GM23338 (cell line): ENCODE measurements at regions not wholly inside any gene's neighbourhood (a gene's known extent, or its start where the extent isn't known, plus 50 kb on each side); places are given as distances from the start of the nearest gene placed in this dataset.

Experiments
- ATAC-seq: fragments of 200-7000 bp; cut with Tn5 transposase; 3 replicates; pipeline ENCODE4 v1.9.1; 2020
- DNase-seq: peaks from one replicate; pipeline ENCODE4 v3.0.0-alpha.2; 2015; ENCODE audit warnings: low spot score
- H2AFZ ChIP-seq: fragments of 200-600 bp; sonication (generic); 2 replicates; pipeline ENCODE4 v1.8.0; 2016; ENCODE audit warnings: antibody characterized with exemption, mild to moderate bottlenecking, moderate library complexity
- H3F3A ChIP-seq: fragments of 200-600 bp; sonication (generic); replicated peaks from 2 replicates; pipeline ENCODE4 v1.8.0; 2017; ENCODE audit warnings: antibody characterized with exemption, mixed run types, low read depth
- H3K27ac ChIP-seq: fragments of 200-600 bp; sonication (generic); 2 replicates; pipeline ENCODE4 v1.6.1; 2016; ENCODE audit warnings: low read depth
- H3K27me3 ChIP-seq: fragments of 200-600 bp; sonication (generic); 2 replicates; pipeline ENCODE4 v1.8.0; 2016; ENCODE audit warnings: mild to moderate bottlenecking, mixed run types, moderate library complexity; ENCODE audit not compliant: insufficient read depth
- H3K36me3 ChIP-seq: fragments of 200-600 bp; sonication (generic); 2 replicates; pipeline ENCODE4 v1.8.0; 2016; ENCODE audit warnings: mild to moderate bottlenecking; ENCODE audit not compliant: insufficient read depth
- H3K4me1 ChIP-seq: fragments of 200-600 bp; sonication (generic); 2 replicates; pipeline ENCODE4 v1.8.0; 2016; ENCODE audit warnings: mild to moderate bottlenecking, moderate library complexity; ENCODE audit not compliant: insufficient read depth
- H3K4me2 ChIP-seq: fragments of 200-600 bp; sonication (generic); 2 replicates; pipeline ENCODE4 v1.7.1; 2017; ENCODE audit warnings: mixed run types
- H3K4me3 ChIP-seq: fragments of 200-600 bp; sonication (generic); 2 replicates; pipeline ENCODE4 v1.6.1; 2016; ENCODE audit warnings: mixed run types
- H3K79me2 ChIP-seq: fragments of 200-600 bp; sonication (generic); replicated peaks from 2 replicates; pipeline ENCODE4 v1.8.0; 2017; ENCODE audit warnings: mild to moderate bottlenecking; ENCODE audit not compliant: insufficient read depth
- H3K9me2 ChIP-seq: fragments of 200-600 bp; sonication (generic); 2 replicates; pipeline ENCODE4 v1.8.0; 2017; ENCODE audit not compliant: insufficient read depth
- H4K20me1 ChIP-seq: fragments of 200-600 bp; sonication (generic); replicated peaks from 2 replicates; pipeline ENCODE4 v1.8.0; 2017; ENCODE audit warnings: mild to moderate bottlenecking; ENCODE audit not compliant: insufficient read depth
- H3K27ac Mint-ChIP-seq: 2 replicates; pipeline ENCODE4 v1.8.0; 2020; ENCODE audit warnings: inconsistent platforms, mild to moderate bottlenecking, moderate library complexity, mixed read lengths
- H3K27me3 Mint-ChIP-seq: 3 replicates; pipeline ENCODE4 v1.8.0; 2022; ENCODE audit warnings: low read depth, mild to moderate bottlenecking, moderate library complexity, mixed read lengths, inconsistent platforms; ENCODE audit not compliant: insufficient read depth, poor library complexity
- H3K36me3 Mint-ChIP-seq: 3 replicates; pipeline ENCODE4 v1.8.0; 2021; ENCODE audit warnings: low read depth, mild to moderate bottlenecking, inconsistent platforms, moderate library complexity, mixed read lengths
- H3K4me1 Mint-ChIP-seq: 3 replicates; pipeline ENCODE4 v1.8.0; 2020; ENCODE audit warnings: mild to moderate bottlenecking, inconsistent platforms, mixed read lengths
- H3K4me3 Mint-ChIP-seq: 3 replicates; pipeline ENCODE4 v1.8.0; 2021; ENCODE audit warnings: moderate library complexity, mild to moderate bottlenecking, inconsistent platforms, mixed read lengths
- H3K9me3 Mint-ChIP-seq: 3 replicates; pipeline ENCODE4 v1.8.0; 2020; ENCODE audit warnings: moderate library complexity, mild to moderate bottlenecking, inconsistent platforms, mixed read lengths
- CREB1 ChIP-seq: fragments of 250-450 bp; sonication (Bioruptor Pico); IDR thresholded peaks from 2 replicates; pipeline ENCODE4 v1.5.0; 2020; ENCODE audit warnings: low read depth, mild to moderate bottlenecking, moderate library complexity
- CTCF ChIP-seq, 2 experiments: fragments of 200-600 bp in 1 of 2; sonication (generic) in 1 of 2; conservative IDR thresholded peaks; 2 replicates each; pipeline versions ENCODE4 v1.5.1 to v1.6.1; 2016 to 2017; ENCODE audit warnings: antibody characterized with exemption in 2 of 2, low read depth in 2 of 2, mild to moderate bottlenecking in 2 of 2, moderate library complexity in 1 of 2
- EZH2 ChIP-seq: fragments of 200-600 bp; sonication (generic); IDR thresholded peaks from one replicate; pipeline ENCODE4 v1.8.0; 2017; ENCODE audit warnings: antibody characterized with exemption, mild to moderate bottlenecking, low read depth; ENCODE audit not compliant: unreplicated experiment

DNA sequence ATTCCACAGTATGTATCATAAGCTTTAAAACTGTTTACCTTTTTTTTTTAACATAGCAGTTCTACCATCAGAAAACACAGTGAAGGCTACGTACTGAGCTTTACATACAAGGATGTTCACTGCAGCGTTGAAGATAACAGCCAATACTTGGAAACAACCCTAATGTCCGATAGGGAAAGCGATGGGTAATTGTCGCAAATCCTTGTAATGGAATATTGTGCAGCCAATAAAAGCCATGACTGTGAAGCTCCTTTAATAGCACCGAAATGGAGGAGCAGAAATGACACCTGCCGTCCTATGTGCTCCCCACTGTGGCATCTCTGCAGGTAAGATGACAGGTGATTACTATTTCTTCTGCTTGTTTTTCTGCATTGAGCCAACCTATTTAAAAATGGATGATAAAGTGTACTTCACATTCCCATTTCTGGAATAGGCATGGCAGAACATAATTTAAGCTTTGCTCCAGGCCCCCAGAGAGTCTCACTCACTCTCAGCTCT is 523.8 kb downstream of the PTPRU start:
- no peaks in the 10 kb centered on the region for H3K36me3 Mint-ChIP-seq
- TF ChIP-seq EZH2 (no peak), CTCF (conservative IDR thresholded peaks at IDR 0.05; ENCODE audit: low read depth in 2 of 2) (no peak)

DNA sequence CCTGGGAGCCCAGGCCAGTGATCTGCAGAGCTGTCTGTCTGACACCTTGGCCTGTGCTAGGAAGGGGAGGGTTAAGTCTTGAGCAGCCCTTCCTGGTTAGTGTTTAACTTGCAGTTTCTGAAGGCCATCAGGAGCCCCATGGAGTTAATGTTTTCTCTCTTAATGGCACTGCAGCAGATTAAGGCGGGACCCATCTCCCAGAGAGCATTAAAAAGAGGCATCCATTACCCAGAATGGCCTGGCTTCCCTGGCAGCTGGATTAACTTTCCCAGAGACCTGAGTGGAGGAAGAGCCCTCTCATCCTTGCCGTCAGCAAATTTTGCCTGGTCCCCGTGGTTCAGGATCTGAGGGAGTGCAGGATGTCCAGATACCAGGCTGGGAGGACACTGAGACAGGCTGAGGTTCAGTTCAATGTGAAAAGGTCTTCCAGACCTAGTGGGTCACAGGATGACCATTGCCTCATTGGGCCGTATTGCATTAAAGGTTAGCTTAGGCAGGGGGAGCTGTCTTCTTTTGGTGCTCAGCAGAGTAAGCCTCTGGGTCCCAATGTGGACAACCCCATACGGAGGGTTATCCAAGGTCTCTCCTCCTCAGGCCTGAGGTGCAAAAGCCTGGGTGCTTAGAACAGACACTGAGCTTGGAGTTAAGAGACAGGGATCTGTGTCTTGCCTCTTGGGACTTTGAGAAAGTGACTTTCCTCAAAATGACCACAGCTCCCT is 522.6 kb downstream of the PTPRU start:
- Histone ChIP-seq H3K4me2 (no peak overlapping the region), H3K9me2 (no peaks in the 10 kb centered on the region), H2AFZ (no peak overlapping the region), H3K27ac (no peak overlapping the region), H3K4me1 (no peaks in the 10 kb centered on the region), H3K79me2 (no peaks in the 10 kb centered on the region), H3K36me3 (no peaks in the 10 kb centered on the region), H3K4me3 (no peak overlapping the region), H4K20me1 (no peaks in the 10 kb centered on the region), H3F3A (no peaks in the 10 kb centered on the region), H3K27me3 (no peaks in the 10 kb centered on the region)
- Mint-ChIP-seq H3K4me1 (no peaks in the 10 kb centered on the region), H3K27me3 (peaks cover 8% of the 10 kb centered on the region), H3K9me3 (no peaks in the 10 kb centered on the region), H3K27ac (no peak overlapping the region), H3K4me3 (no peak overlapping the region), H3K36me3 (no peaks in the 10 kb centered on the region)
- no peak for TF ChIP-seq CREB1
- TF ChIP-seq CTCF (conservative IDR thresholded peaks at IDR 0.05; ENCODE audit: low read depth in 2 of 2): peak in 1 of 2 experiments; percentile 47; a peak in 2 of 4 replicates
- ATAC-seq (peak; percentile 58), DNase-seq (peak; percentile 26)

More for the DNA sequence above, 523.8 kb downstream of the PTPRU start:
- Mint-ChIP-seq H3K4me1 (no peaks in the 10 kb centered on the region), H3K27ac (no peak overlapping the region), H3K9me3 (no peaks in the 10 kb centered on the region), H3K4me3 (no peak overlapping the region), H3K27me3 (peaks cover 8% of the 10 kb centered on the region)
- Histone ChIP-seq H3F3A (no peaks in the 10 kb centered on the region), H4K20me1 (no peaks in the 10 kb centered on the region), H2AFZ (no peak overlapping the region), H3K27me3 (no peaks in the 10 kb centered on the region), H3K9me2 (no peaks in the 10 kb centered on the region), H3K79me2 (no peaks in the 10 kb centered on the region), H3K36me3 (no peaks in the 10 kb centered on the region), H3K4me3 (no peak overlapping the region), H3K4me2 (no peak overlapping the region), H3K27ac (no peak overlapping the region), H3K4me1 (no peaks in the 10 kb centered on the region)
- ATAC-seq: no peak
- no peak for DNase-seq
